GM19463 (cell line): ENCODE measurements at regions not wholly inside any gene's neighbourhood (a gene's known extent, or its start where the extent isn't known, plus 50 kb on each side); places are given as distances from the start of the nearest gene placed in this dataset.
"Not testable (repeated sequence)": the region's sequence is repeated elsewhere in the genome, so short reads cannot be mapped to it uniquely, and the experiment has no call there.

Experiments used
- ATAC-seq: cut with Tn5 transposase; IDR thresholded peaks from one replicate; pipeline ENCODE4 v1.9.1; 2021; ENCODE audit warnings: mild to moderate bottlenecking, moderate library complexity; ENCODE audit not compliant: unreplicated experiment

- ATAC-seq: peak; percentile 87
Measured at GRCh38 chr2:105691947-105692390, 52.7 kb upstream of the NCK2 start.

DNA sequence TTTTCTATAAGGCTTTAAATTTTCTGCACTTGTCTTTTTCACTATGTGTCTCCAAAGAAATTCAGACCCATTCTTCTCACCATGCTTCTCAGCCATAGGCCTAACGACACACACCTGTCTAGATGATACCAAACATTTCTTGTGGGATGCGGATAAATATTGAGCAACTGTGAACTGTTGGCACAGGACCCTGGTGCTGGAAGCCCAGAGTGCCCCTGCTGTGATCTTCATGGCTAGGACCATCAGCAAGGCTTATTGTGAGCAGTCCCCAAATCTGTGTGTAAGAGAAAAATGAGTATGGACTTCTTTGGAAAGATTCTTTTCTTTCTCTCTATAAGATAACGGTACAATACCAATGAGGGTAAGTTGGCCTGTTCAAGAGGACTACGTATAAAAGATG lies 54.1 kb upstream of the NCK2 start:
- ATAC-seq: no peak

GRCh38 chr2:105689484-105689883 lies 55.2 kb upstream of the NCK2 start:
- ATAC-seq: no peak

- ATAC-seq: no peak
Measured at GRCh38 chr2:105688946-105689345, 55.8 kb upstream of the NCK2 start.

DNA sequence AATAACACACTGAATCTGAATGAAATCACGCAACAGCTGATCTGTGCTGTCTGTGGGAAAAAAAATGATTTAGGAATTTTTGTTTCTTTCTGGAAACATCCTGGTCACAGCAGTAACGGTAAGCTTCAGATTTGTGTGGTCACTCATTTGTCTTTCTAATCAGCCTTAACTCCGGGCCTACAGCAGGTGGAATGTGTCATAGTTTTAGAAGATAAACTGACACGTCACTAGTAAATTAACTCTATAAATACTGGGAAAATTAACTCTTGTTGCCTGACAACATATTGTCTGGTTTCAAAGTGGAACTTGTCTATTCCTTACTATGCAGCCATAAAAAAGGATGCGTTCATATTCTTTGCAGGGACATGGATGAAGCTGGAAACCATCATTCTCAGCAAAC lies 58.1 kb upstream of the NCK2 start:
- ATAC-seq: no peak

DNA sequence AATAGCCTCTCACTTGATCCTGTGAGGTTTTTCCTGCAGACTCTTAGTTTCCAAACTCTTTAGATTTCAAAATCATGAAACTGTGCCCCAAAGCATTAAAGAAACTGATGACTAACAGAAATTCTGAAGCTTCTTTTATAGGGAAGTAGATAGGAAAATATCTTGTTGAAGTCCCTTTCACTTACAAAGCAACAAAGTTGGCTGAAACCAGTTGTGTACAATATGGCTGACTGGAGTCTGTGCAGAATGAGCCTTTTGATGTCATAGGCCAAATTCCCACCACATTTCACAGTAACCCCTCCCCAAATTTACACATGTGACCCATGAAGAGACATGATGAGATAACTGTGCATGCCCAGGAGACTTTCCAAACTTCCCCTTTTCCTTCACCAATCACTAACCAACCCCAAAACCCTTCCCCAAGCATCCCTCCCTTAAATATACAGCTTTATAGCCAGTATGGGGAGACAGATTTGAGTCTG lies 61.7 kb upstream of the NCK2 start:
- no peak for ATAC-seq

GRCh38 chr2:105682401-105682800 lies 62.3 kb upstream of the NCK2 start:
- no peak for ATAC-seq

- ATAC-seq: no peak
Measured at GRCh38 chr2:105681927-105682326, 62.8 kb upstream of the NCK2 start.

DNA sequence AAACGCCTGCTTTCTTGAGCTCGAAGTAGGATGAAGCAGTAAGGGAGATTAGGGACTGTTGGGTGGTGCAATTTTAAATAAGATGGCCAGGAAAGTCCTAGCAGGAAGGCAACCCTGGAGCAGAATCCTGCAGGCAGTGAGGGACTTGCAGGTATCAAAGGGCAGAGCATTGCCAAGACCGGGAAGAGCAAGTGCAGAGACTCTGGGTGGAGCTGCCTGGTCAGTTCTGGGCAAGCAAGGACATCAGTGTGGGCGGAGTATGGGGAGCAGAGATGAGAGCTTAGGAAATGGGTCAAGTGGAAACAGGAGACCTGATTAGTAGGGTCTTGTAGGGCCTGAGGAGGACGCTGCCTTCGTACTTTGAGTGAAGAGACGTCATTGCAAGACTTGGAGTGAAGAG lies 64.4 kb upstream of the NCK2 start:
- ATAC-seq: no peak

- ATAC-seq: no peak
Measured at GRCh38 chr2:105678346-105678745, 66.4 kb upstream of the NCK2 start.

GRCh38 chr2:105677901-105678300 lies 66.8 kb upstream of the NCK2 start:
- ATAC-seq: no peak

GRCh38 chr2:105675841-105676240 lies 68.9 kb upstream of the NCK2 start:
- no peak for ATAC-seq

- no peak for ATAC-seq
Measured at GRCh38 chr2:105674859-105675541, 69.7 kb upstream of the NCK2 start.

DNA sequence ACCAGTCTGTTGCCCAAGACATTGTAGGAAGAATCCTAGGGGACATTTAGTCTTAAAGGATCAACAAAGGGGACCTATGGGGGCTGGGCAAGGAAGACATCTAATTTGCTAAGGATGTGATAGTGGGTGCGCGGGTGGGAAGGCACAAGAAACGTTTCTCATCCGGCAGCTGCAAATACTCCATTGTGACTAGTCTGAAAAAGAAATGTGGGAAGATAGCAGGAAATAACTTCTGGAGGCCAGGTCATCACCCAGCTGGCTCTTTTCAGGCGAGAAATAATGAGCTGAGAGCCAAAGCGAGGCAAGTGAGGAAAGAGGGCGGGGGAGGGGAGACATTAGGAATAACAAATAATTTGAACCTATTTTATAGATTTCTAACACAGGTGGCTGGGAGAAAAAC lies 70.3 kb upstream of the NCK2 start:
- ATAC-seq: no peak

GRCh38 chr2:105671156-105671555 lies 73.6 kb upstream of the NCK2 start:
- ATAC-seq: no peak

DNA sequence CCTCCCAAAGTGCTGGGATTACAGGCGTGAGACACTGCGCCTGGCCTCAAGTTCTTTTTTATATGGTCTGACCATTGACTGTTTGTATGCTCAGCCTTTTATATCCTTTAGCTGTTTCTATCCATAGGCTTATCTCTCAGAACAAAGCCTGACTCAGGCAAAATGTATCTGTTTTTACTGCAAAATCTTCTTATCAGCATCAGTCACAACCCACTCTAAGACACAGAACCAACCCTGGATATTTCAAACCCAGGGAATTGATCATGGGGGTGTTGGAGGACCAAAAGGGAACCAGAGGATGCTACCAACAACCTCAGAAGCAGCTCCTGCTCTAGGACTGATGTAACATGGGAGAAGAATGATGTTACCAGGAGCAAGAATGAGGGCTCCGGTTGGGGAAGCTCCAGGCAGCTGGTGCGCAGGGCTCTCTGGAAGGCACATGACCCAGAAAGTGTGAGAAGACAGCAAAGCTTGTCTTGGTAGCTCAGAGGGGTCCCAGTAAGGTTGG lies 75.3 kb upstream of the NCK2 start:
- no peak for ATAC-seq

DNA sequence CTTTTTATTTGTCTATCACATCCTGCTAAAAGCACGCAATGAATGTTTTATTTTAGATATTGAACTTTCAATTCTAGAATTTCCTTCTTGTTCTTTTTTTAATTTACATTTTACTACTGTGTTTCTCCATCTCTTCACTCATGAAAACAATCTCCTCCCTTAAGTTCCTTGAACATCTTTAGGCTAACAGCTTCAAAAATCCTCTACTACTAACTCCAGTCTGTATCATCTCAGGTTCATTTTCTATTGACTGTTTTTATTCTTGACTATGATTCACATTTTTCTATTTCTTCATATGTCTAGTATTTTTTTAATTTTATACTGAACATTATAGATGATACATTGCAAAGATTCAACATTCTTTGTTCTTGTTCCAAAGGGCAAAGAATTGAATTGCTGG lies 79.2 kb upstream of the NCK2 start:
- no peak for ATAC-seq

DNA sequence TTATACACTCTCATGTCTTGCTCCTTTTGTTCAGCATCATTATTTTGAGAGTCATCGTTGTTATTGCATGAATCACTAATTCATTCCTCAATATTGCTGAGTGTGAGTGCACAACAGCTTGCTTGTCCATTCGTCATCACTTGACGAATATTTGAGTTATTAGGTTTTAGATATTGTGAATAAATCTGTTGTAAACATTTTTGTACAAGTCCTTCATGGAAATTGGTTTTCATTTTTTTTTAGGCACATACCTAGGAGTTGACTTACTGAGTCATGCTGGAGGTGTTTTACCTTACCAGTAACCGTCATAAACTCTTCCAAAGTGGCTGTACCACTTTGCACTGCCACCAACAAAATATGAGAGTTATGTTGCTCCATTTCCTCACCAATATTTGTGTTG lies 84.2 kb upstream of the NCK2 start:
- ATAC-seq: no peak

GRCh38 chr2:105655723-105656606 lies 88.7 kb upstream of the NCK2 start:
- ATAC-seq: not testable (repeated sequence)

- ATAC-seq: no peak
Measured at GRCh38 chr2:105655244-105655643, 89.5 kb upstream of the NCK2 start.

GRCh38 chr2:105654474-105655004 lies 90.2 kb upstream of the NCK2 start:
- ATAC-seq: no peak

DNA sequence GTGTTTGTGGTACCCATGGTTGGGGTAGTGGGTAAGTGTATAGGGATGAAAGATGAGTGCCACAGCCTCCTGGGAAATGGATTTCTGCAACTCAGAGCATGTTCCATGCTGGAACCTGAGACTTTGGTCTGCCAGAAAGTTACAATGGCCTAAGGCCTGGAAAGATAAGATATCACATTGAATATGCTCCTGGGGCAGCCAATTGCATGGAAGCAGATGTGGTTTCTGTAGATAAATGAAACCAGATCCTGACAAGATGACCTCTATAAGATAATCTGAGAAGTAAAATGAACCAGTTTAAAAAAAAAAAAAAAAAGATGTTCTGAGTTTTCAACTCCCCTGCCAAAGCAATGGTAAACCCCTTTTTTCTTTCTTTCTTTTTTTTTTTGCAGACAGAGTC lies 91.4 kb upstream of the NCK2 start:
- ATAC-seq: no peak
